C4-2B (cell line): ENCODE measurements at regions not wholly inside any gene's neighbourhood (a gene's known extent, or its start where the extent isn't known, plus 50 kb on each side); places are given as distances from the start of the nearest gene placed in this dataset.

Experiments
- CTCF ChIP-seq: fragments of 450-650 bp; conservative IDR thresholded peaks from 2 replicates; pipeline ENCODE4 v1.5.1; 2017; ENCODE audit warnings: mild to moderate bottlenecking
- ZFX ChIP-seq: fragments of 450-650 bp; IDR thresholded peaks from 2 replicates; pipeline ENCODE4 v1.6.1; 2017

DNA sequence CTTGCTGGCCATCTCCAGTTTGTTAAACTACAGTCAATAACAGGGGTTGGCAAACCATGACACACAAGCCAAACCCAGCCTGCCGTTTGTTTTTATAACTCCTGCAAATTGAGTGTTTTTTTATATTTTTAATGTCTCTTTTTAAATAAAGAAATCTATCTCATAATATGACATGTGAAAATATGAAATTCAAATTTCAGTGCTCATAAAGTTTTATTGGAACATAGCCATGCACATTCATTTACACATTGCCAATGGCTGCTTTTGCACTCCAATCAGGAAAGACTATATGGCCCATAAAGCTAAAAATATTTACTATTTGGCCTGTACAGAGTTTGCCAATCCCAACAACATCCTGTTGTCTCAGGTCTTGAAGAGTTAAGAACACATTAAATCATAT, 129.0 kb upstream of the SRSF6 start:
- TF ChIP-seq CTCF (no peak), ZFX (no peak)
